HCT116 (cell line): ENCODE measurements at regions not wholly inside any gene's neighbourhood (a gene's known extent, or its start where the extent isn't known, plus 50 kb on each side); places are given as distances from the start of the nearest gene placed in this dataset.

ENCODE experiments used
- EZH2 ChIP-seq: fragments of 200-600 bp; sonication (generic); IDR thresholded peaks from 2 replicates; pipeline ENCODE4 v1.6.1; 2017; ENCODE audit warnings: antibody characterized with exemption, mixed run types
- EZH2phosphoT487 ChIP-seq: fragments of 200-600 bp; IDR thresholded peaks from 2 replicates; pipeline ENCODE4 v1.6.1; 2018; ENCODE audit warnings: antibody characterized with exemption, borderline replicate concordance
- POLR2A ChIP-seq: IDR thresholded peaks from 2 replicates; pipeline ENCODE4 v1.7.0; 2011; ENCODE audit warnings: borderline replicate concordance; ENCODE audit not compliant: insufficient read depth, insufficient read length; ENCODE audit errors: extremely low read depth
- SP1 ChIP-seq: IDR thresholded peaks from 2 replicates; pipeline ENCODE4 v1.6.1; 2012; ENCODE audit warnings: low read depth
- TCF7L2 ChIP-seq: IDR thresholded peaks from 2 replicates; pipeline ENCODE4 v1.7.0; 2011; ENCODE audit warnings: borderline replicate concordance, inconsistent platforms; ENCODE audit not compliant: insufficient read depth, insufficient read length; ENCODE audit errors: extremely low read depth
- TF ChIP-seq, protein P1 (sequence below), 3 experiments: fragments of 200-600 bp in 1 of 3; sonication (generic) in 1 of 3; IDR thresholded peaks in 2 of 3; conservative IDR thresholded peaks in 1 of 3; 2 replicates each; pipeline ENCODE4 v1.5.1; 2012 to 2017; ENCODE audit warnings: low read depth in 2 of 3, low read length in 2 of 3, antibody characterized with exemption in 1 of 3, borderline replicate concordance in 1 of 3, control low read depth in 1 of 3, mild to moderate bottlenecking in 1 of 3, mixed read lengths in 1 of 3, mixed run types in 1 of 3, moderate library complexity in 1 of 3; ENCODE audit not compliant: insufficient read depth in 1 of 3

DNA sequence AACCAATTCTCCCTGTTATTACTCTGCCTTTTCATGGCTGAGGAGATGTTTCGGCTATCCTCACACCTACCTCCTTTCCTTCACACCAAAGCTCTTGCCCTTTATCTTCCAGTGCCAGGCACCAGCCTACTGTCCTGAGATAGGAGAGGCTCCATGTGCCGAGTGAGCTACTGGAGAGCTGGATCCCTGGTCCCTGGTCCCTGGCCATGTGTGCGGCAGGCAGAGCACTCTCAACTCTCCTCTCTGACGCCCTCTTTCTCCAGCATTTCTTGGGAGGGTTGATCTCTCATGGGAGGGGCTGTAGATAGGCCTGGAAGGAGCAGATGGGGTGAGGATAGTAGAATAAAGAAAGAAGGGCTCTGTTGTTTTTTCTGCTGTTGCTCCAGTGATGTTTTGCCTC, 277.1 kb upstream of the UMPS start:
- TF ChIP-seq EZH2 = no peak
- no peak for TF ChIP-seq TCF7L2
- TF ChIP-seq POLR2A = no peak
- TF ChIP-seq EZH2phosphoT487 = no peak
- no peak for TF ChIP-seq SP1
- TF ChIP-seq, protein P1, sequence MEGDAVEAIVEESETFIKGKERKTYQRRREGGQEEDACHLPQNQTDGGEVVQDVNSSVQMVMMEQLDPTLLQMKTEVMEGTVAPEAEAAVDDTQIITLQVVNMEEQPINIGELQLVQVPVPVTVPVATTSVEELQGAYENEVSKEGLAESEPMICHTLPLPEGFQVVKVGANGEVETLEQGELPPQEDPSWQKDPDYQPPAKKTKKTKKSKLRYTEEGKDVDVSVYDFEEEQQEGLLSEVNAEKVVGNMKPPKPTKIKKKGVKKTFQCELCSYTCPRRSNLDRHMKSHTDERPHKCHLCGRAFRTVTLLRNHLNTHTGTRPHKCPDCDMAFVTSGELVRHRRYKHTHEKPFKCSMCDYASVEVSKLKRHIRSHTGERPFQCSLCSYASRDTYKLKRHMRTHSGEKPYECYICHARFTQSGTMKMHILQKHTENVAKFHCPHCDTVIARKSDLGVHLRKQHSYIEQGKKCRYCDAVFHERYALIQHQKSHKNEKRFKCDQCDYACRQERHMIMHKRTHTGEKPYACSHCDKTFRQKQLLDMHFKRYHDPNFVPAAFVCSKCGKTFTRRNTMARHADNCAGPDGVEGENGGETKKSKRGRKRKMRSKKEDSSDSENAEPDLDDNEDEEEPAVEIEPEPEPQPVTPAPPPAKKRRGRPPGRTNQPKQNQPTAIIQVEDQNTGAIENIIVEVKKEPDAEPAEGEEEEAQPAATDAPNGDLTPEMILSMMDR (IDR thresholded peaks at IDR 0.05 in 2 of 3, conservative IDR thresholded peaks at IDR 0.05 in 1 of 3; ENCODE audit: borderline replicate concordance in 1 of 3, insufficient read depth in 1 of 3, low read depth in 2 of 3, low read length in 2 of 3) = no peak
